IPS DF 6.9 (cell line): ENCODE measurements at regions not wholly inside any gene's neighbourhood (a gene's known extent, or its start where the extent isn't known, plus 50 kb on each side); places are given as distances from the start of the nearest gene placed in this dataset.

ENCODE experiments used
- DNase-seq: peaks from one replicate; pipeline ENCODE4 v3.0.0-alpha.2; 2013; ENCODE audit warnings: low read depth, low spot score
- H3K27ac ChIP-seq: one replicate; pipeline ENCODE4 v1.5.1; 2013; ENCODE audit warnings: low read length, control low read depth
- H3K27me3 ChIP-seq: 2 replicates; pipeline ENCODE4 v1.6.1; 2013; ENCODE audit warnings: mild to moderate bottlenecking, low read length; ENCODE audit not compliant: control insufficient read depth, insufficient read depth
- H3K36me3 ChIP-seq: 2 replicates; pipeline ENCODE4 v1.6.1; 2013; ENCODE audit warnings: low read length; ENCODE audit not compliant: control insufficient read depth, insufficient read depth
- H3K4me1 ChIP-seq: 2 replicates; pipeline ENCODE4 v1.6.1; 2013; ENCODE audit warnings: low read length; ENCODE audit not compliant: control insufficient read depth, insufficient read depth
- H3K4me3 ChIP-seq: 2 replicates; pipeline ENCODE4 v1.5.1; 2013; ENCODE audit warnings: mild to moderate bottlenecking, low read length
- H3K9me3 ChIP-seq: 2 replicates; pipeline ENCODE4 v1.6.1; 2013; ENCODE audit warnings: low read length, inconsistent platforms; ENCODE audit not compliant: control insufficient read depth, insufficient read depth
- WGBS: extraction: QIAGEN DNeasy Blood & Tissue Kit; methylation state at CpG from one replicate; pipeline ENCODE4 v1.1.7; 2013; ENCODE audit warnings: mixed read lengths, missing lambda C conversion rate; ENCODE audit not compliant: insufficient read length, insufficient coverage; 5-methylcytosine and 5-hydroxymethylcytosine counted together

DNA sequence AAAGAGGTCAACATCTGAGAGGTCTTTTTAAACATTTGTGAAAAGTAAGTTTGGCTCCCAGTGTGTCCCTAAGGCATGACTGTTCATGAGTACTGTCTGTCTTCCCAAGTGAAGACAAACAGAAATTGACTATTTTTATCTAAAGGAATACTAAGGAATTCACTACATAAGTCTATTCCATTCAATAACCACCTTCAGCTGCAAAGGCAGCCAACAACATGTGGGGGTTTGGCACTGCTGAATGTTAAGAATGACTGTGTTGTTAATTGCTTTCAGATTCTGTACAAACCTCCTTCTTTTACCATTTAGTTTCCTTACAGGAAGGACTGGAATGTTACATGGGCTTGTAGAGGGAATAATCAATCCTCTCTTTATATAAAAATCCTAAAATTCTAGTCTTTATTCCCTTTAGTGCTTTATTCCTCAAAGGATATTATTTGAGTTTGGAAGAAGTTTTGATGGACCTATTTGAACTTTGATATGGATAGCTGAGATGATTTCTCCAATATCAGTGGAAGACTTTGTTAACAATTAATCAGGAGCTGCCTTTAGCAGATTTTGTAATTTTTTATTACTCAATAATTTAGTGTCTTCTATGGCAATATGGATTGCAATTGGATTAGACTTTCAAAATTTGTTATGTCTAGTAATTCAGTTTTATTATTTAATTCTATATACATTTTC, 201.7 kb upstream of the CHRM3 start:
- no peaks in the 10 kb centered on the region for H3K4me1 ChIP-seq
- H3K4me3 ChIP-seq, result no peak overlapping the region
- H3K27me3 ChIP-seq, result no peaks in the 10 kb centered on the region
- H3K36me3 ChIP-seq, result no peaks in the 10 kb centered on the region
- no peak overlapping the region for H3K27ac ChIP-seq
- no peaks in the 10 kb centered on the region for H3K9me3 ChIP-seq
- no peak for DNase-seq

DNA sequence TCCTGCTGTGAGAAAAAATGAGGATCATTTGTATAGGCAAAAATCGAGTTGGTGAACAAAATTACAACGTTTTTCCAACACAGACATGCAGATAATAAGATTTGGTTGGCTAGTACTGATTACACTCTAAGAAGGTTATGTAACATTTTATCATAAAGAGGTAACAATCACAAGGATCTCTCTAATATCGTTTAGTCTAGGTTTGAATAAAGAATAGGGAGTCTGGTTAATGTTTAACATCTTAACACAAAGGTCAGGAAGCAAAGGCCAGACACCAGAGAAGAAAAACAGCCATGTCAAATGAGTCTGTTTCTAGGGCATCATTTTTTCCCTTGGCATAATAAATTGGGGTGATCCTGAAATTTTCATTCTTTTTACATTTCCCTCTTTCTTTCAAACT, 207.4 kb upstream of the CHRM3 start:
- no peaks in the 10 kb centered on the region for H3K36me3 ChIP-seq
- H3K4me3 ChIP-seq, result no peak overlapping the region
- WGBS, result no CpG with 5 or more reads among the region's 3 CpGs
- H3K4me1 ChIP-seq, result no peaks in the 10 kb centered on the region
- no peaks in the 10 kb centered on the region for H3K9me3 ChIP-seq
- H3K27ac ChIP-seq, result no peak overlapping the region
- no peak for DNase-seq
- no peaks in the 10 kb centered on the region for H3K27me3 ChIP-seq

DNA sequence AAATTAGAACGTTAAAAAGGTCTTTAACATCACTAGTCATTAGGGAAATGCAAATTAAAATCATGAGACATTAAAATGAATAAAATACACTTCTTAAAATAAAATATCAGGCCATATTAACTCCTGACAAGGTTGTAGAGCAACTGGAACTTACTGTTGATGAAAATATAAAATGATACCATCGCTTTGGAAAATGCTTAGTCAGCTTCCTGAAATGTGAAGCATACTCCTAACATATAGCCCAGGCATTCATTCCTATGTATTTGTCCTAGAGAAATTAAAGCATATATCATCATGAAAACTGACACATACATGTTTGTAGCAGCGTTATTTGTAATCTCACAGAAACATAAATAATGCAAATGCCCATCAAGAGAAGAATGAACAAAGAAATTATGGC, 211.5 kb upstream of the CHRM3 start:
- Histone ChIP-seq H3K36me3 (no peaks in the 10 kb centered on the region), H3K27me3 (no peaks in the 10 kb centered on the region), H3K27ac (no peak overlapping the region), H3K4me3 (no peak overlapping the region), H3K4me1 (no peaks in the 10 kb centered on the region), H3K9me3 (no peaks in the 10 kb centered on the region)
- DNase-seq, result no peak
- no CpG with 5 or more reads among the region's 3 CpGs for WGBS

DNA sequence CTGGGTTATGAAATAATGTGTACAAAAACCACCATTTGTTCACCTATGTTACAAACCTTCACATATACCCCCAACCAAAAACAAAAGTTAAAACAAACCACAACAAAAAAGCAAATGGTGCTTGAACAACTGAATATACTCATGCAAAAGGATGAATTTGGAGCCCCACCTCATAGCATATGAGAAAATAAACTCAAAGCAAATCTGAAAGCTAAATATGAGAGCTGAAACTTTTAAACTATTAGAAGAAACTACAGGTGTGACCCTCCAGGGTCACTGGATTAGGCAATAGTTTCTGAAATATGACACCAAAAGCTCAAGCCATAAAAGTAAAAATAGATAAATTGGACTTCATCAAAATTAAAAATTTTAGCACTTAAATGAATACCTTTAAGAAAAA, 215.5 kb upstream of the CHRM3 start:
- no peak for DNase-seq
- no peaks in the 10 kb centered on the region for H3K9me3 ChIP-seq
- H3K4me3 ChIP-seq, result no peak overlapping the region
- no peaks in the 10 kb centered on the region for H3K4me1 ChIP-seq
- no peaks in the 10 kb centered on the region for H3K27me3 ChIP-seq
- H3K36me3 ChIP-seq, result no peaks in the 10 kb centered on the region
- no peak overlapping the region for H3K27ac ChIP-seq

DNA sequence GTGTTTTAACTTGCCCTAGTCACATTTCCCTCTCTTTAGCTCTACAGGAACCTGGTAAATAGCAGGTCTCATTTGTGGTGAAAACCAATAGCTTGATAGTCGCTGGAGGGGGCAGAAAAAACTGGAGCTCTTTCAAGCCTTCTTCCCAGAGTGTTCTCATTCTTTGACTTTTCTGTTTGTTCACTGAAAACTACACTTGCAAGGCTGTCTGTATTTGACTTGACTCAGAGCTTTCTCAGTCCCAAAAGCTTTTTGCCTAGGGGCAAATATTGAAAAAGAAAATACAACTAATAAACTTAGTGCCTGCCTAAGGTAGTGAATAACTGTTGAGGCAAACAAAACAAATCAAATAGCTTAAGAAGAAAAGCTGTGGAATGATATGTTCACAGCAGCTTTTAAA, 217.1 kb upstream of the CHRM3 start:
- H3K4me3 ChIP-seq, result no peak overlapping the region
- H3K27ac ChIP-seq, result no peak overlapping the region
- WGBS, result no CpG with 5 or more reads among the region's 1 CpG
- no peaks in the 10 kb centered on the region for H3K36me3 ChIP-seq
- no peaks in the 10 kb centered on the region for H3K4me1 ChIP-seq
- H3K9me3 ChIP-seq, result no peaks in the 10 kb centered on the region
- no peaks in the 10 kb centered on the region for H3K27me3 ChIP-seq
- no peak for DNase-seq

DNA sequence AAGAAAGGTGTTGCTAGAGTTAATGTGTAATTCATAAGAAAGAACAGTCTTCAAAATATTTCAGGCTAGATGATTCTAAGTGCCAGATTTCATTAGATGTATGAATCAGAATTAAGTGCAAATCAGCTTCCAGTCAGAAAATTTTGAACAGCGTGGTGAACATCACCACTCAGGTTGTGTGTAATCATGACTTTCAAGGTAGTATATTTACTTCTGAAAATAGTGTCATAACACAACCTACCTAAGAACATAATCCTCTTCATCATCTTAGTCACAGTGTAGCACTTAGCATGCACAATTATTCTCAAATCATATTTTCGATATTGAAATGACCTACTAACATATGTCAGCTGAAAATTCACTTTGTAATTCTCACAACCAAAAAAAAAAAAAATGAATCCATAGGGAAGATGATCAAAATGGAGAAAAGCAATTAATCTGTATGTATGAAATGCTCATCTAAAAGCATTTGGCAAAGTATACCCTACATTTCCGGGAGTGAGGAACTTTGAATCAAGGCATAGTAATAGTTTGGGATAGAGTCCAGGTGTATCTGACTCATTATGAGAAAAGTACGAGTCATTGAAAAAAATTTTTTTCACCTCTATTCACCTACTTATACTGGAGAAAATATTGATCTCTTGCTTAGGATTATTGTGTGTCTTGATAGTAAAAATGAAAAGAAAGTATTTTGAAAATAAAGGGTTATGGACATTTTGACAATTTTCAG, 221.8 kb upstream of the CHRM3 start:
- Histone ChIP-seq H3K27me3 (no peaks in the 10 kb centered on the region), H3K4me3 (no peak overlapping the region), H3K27ac (no peak overlapping the region), H3K36me3 (no peaks in the 10 kb centered on the region), H3K9me3 (no peaks in the 10 kb centered on the region), H3K4me1 (no peaks in the 10 kb centered on the region)
- WGBS, result no CpG with 5 or more reads among the region's 4 CpGs
- no peak for DNase-seq

DNA sequence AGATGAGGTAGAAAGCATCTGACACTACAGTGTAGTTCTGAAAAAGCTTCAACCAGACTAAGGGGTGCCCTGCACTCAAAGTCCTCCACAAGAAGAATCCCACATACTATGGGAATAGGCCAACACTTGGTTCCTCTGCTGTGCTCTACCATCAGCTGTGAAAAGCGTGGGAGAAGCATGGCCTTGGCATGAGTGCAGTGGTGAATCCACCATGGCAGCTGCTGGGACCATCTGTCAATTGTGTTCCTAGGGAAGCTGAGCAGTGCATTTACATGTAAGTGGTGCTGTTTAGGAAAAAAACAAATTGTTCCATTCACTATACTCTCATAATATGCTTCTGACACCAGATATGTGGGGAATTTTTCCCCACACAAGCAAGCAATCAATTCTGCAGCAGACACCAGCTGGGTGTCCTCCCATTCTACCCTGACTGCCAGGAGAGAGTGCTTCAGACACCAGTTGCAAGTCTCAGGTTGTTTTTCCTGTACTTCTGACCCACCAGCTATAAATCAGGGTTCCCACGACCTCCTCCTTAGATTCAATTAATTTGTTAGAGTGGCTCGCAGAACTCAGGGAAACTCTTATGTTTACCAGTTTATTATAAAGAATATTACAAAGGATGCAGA, 230.8 kb upstream of the CHRM3 start:
- no peak overlapping the region for H3K4me3 ChIP-seq
- no peak for DNase-seq
- no peaks in the 10 kb centered on the region for H3K36me3 ChIP-seq
- H3K27me3 ChIP-seq, result no peaks in the 10 kb centered on the region
- no peak overlapping the region for H3K27ac ChIP-seq
- no CpG with 5 or more reads among the region's 3 CpGs for WGBS
- no peaks in the 10 kb centered on the region for H3K4me1 ChIP-seq
- no peaks in the 10 kb centered on the region for H3K9me3 ChIP-seq

DNA sequence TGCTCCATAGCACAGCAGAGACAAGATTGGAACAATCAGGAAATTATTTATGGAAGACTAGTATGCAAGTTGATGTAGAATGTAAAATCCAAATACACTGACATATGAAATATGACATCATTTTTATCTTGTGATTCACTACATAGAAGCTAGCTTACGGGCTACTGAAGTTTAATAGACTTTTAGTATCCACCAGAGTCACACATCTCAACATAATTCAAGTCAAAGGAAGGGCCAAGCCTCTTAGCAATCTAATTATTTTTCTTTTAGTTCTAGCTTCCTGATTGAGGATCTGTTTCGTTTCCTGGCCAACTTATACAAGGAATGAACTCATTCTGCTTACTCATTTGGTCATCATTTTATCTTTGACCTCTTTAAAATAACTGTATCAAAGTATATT, 234.4 kb upstream of the CHRM3 start:
- Histone ChIP-seq H3K36me3 (no peaks in the 10 kb centered on the region), H3K27ac (no peak overlapping the region), H3K4me3 (no peak overlapping the region), H3K9me3 (no peaks in the 10 kb centered on the region), H3K4me1 (no peaks in the 10 kb centered on the region; the same call in 1 of the 2 replicates), H3K27me3 (no peaks in the 10 kb centered on the region)
- WGBS, result no CpG with 5 or more reads among the region's 2 CpGs
- no peak for DNase-seq

DNA sequence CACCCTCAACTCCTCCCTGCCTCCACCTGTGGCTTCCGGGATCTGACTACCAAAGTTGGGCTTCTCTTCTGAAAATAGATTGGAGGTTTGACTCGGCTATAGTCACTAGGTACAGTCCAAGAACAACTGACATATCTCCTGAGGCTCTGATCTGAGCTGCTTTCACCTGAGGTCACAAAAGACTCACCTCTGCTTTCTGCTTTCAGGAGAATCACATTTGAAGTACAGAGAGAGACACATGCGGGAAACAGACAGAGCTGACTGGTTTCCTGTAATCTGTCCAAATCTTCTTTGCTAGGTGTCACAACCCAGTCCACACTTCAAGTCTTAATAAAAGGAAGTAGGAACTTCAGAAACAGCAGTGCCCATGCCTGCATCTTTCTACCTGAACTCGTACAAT, 245.4 kb upstream of the CHRM3 start:
- H3K4me3 ChIP-seq, result no peak overlapping the region
- H3K4me1 ChIP-seq, result no peaks in the 10 kb centered on the region
- H3K36me3 ChIP-seq, result no peaks in the 10 kb centered on the region
- no peaks in the 10 kb centered on the region for H3K9me3 ChIP-seq
- H3K27ac ChIP-seq, result no peak overlapping the region
- WGBS, result no CpG with 5 or more reads among the region's 4 CpGs
- no peaks in the 10 kb centered on the region for H3K27me3 ChIP-seq
- DNase-seq, result no peak

DNA sequence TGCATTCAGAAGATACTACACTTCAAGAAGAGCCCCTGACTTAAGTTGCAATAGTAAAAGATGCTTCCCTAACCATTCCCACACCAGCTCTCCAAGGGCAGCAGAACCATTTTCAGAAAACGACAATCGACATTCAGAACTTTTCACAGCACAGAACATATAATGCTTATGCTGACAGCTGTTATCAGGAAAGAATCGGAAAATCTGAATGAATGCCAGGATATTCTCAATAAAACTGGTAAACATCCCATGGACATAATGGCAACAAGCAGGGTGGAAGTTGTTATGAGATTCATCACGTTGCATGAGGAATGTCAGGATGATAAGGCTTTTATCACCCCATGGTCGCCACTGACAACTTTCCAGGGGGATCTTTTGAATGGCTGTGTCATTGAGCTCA, 246.6 kb upstream of the CHRM3 start:
- Histone ChIP-seq H3K4me3 (no peak overlapping the region), H3K9me3 (no peaks in the 10 kb centered on the region), H3K27me3 (no peaks in the 10 kb centered on the region), H3K27ac (no peak overlapping the region), H3K36me3 (no peaks in the 10 kb centered on the region), H3K4me1 (no peaks in the 10 kb centered on the region)
- no CpG with 5 or more reads among the region's 5 CpGs for WGBS
- no peak for DNase-seq

DNA sequence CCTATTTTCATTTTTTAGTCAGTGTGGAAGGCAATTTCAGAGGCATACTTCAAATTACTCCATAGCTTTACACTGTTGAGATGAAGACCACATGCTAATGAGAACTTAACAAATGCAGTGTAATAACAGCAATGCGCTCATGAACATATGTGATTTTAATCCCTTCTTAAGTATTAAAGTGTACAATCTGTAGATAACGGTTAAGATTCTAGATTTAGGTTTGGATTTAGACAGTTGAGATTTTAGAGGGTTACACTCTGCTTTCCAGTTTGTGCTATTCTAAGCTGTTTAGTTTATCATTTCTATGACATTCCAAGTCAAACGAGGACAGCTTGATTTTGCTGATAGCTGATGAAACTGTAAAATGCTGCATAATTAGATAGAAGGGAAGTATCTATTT, 257.8 kb upstream of the CHRM3 start:
- Histone ChIP-seq H3K27ac (no peak overlapping the region), H3K4me1 (peaks cover 4% of the 10 kb centered on the region; the same call in 1 of the 2 replicates), H3K9me3 (no peaks in the 10 kb centered on the region), H3K4me3 (no peak overlapping the region), H3K36me3 (no peaks in the 10 kb centered on the region), H3K27me3 (no peaks in the 10 kb centered on the region)
- no CpG with 5 or more reads among the region's 3 CpGs for WGBS
- no peak for DNase-seq
